ENCODE measurements at regions not wholly inside any gene's neighbourhood (a gene's known extent, or its start where the extent isn't known, plus 50 kb on each side); places are given as distances from the start of the nearest gene placed in this dataset.

- Histone ChIP-seq H3K9ac (ENCODE audit: low read length) (no peak overlapping the region), H3K9me3 (ENCODE audit: control extremely low read depth in 1 of 3, control insufficient read depth in 2 of 3, insufficient read depth in 1 of 3, low read length in 2 of 3) (no peaks in the 10 kb centered on the region), H3K4me3 (ENCODE audit: control extremely low read depth in 1 of 5, extremely low read depth in 1 of 5, insufficient read depth in 1 of 5, low read depth in 2 of 5, low read length in 4 of 5) (no peak overlapping the region), H4K20me1 (ENCODE audit: control insufficient read depth, insufficient read depth, low read length, poor library complexity, severe bottlenecking) (no peaks in the 10 kb centered on the region), H3K36me3 (replicated peaks in 1 of 2; ENCODE audit: control extremely low read depth in 1 of 2, control insufficient read depth in 1 of 2, extremely low read depth in 1 of 2, insufficient read depth in 2 of 2, low read length in 1 of 2) (no peaks in the 10 kb centered on the region), H3K4me1 (ENCODE audit: control insufficient read depth in 2 of 2, insufficient read depth in 2 of 2, low read length in 2 of 2) (no peaks in the 10 kb centered on the region), H2AFZ (ENCODE audit: insufficient read depth, low read depth, low read length, poor library complexity, severe bottlenecking) (no peak overlapping the region), H3K27ac (ENCODE audit: low read length in 2 of 2) (no peak overlapping the region), H3K27me3 (replicated peaks in 1 of 4; ENCODE audit: control extremely low read depth in 1 of 4, control insufficient read depth in 3 of 4, insufficient read depth in 4 of 4, low read length in 3 of 4) (peaks cover 0 to 3% (median 1%) of the 10 kb centered on the region in 4 experiments), H3K4me2 (replicated peaks; ENCODE audit: low read depth, low read length, poor library complexity, severe bottlenecking) (no peak overlapping the region), H3K79me2 (ENCODE audit: control insufficient read depth, insufficient read depth, low read length) (no peaks in the 10 kb centered on the region)
- no CpG with 5 or more reads among the region's 2 CpGs for WGBS (ENCODE audit: insufficient coverage)
- H3K27me3 Mint-ChIP-seq: peaks cover 36% of the 10 kb centered on the region
- no peak for TF ChIP-seq CTCF (IDR thresholded peaks at IDR 0.05)
- no peak for TF ChIP-seq EZH2 (IDR thresholded peaks at IDR 0.05; ENCODE audit: borderline replicate concordance, insufficient read depth, low read depth, low read length, poor library complexity, severe bottlenecking)
- ChIA-PET POLR2A (no interaction called here), CTCF (no interaction called here)
- H3K4me1 Mint-ChIP-seq: no peaks in the 10 kb centered on the region
- no peak overlapping the region for H3K27ac Mint-ChIP-seq
- ATAC-seq (ENCODE audit: low read depth): no peak
- no peaks in the 10 kb centered on the region for H3K9me3 Mint-ChIP-seq (ENCODE audit: insufficient read depth)
- no peak for DNase-seq
- intact Hi-C loops (cut with micrococcal nuclease): no loop called here
- H3K4me3 Mint-ChIP-seq: no peak overlapping the region
Measured at GRCh38 chr13:79030513-79030912, 371.6 kb upstream of the OBI1 start.

GRCh38 chr13:79018166-79018565 is 359.2 kb upstream of the OBI1 start:
- peaks cover 0 to 26% (median 16%) of the 10 kb centered on the region in 3 donors for H3K9me3 ChIP-seq (ENCODE audit: control extremely low read depth in 1 of 3, control insufficient read depth in 2 of 3, insufficient read depth in 1 of 3, low read length in 2 of 3)
- CTCF ChIA-PET: no interaction called here
- no peak for TF ChIP-seq CTCF (IDR thresholded peaks at IDR 0.05)
- no peak for TF ChIP-seq EZH2 (IDR thresholded peaks at IDR 0.05; ENCODE audit: borderline replicate concordance, insufficient read depth, low read depth, low read length, poor library complexity, severe bottlenecking)
- 0% methylated on average over 2 of the region's 2 CpGs for WGBS (ENCODE audit: insufficient coverage)
- POLR2A ChIA-PET: no interaction called here
- H3K27ac Mint-ChIP-seq: no peak overlapping the region
- H3K27me3 ChIP-seq (replicated peaks in 1 of 4; ENCODE audit: control extremely low read depth in 1 of 4, control insufficient read depth in 3 of 4, insufficient read depth in 4 of 4, low read length in 3 of 4): peaks cover 0 to 8% (median 0%) of the 10 kb centered on the region in 4 experiments
- H3K27me3 Mint-ChIP-seq: peaks cover 29% of the 10 kb centered on the region
- H3K36me3 ChIP-seq (replicated peaks in 1 of 2; ENCODE audit: control extremely low read depth in 1 of 2, control insufficient read depth in 1 of 2, extremely low read depth in 1 of 2, insufficient read depth in 2 of 2, low read length in 1 of 2): no peaks in the 10 kb centered on the region
- H3K4me3 Mint-ChIP-seq: no peak overlapping the region
- no peaks in the 10 kb centered on the region for H3K4me1 ChIP-seq (ENCODE audit: control insufficient read depth in 2 of 2, insufficient read depth in 2 of 2, low read length in 2 of 2)
- no peak overlapping the region for H3K27ac ChIP-seq (ENCODE audit: low read length in 2 of 2)
- no peak for DNase-seq
- H2AFZ ChIP-seq (ENCODE audit: insufficient read depth, low read depth, low read length, poor library complexity, severe bottlenecking): no peak overlapping the region
- no peak overlapping the region for H3K4me3 ChIP-seq (ENCODE audit: control extremely low read depth in 1 of 5, extremely low read depth in 1 of 5, insufficient read depth in 1 of 5, low read depth in 2 of 5, low read length in 4 of 5)
- H3K79me2 ChIP-seq (ENCODE audit: control insufficient read depth, insufficient read depth, low read length): no peaks in the 10 kb centered on the region
- H3K9ac ChIP-seq (ENCODE audit: low read length): no peak overlapping the region
- H3K4me1 Mint-ChIP-seq: no peaks in the 10 kb centered on the region
- H3K4me2 ChIP-seq (replicated peaks; ENCODE audit: low read depth, low read length, poor library complexity, severe bottlenecking): no peak overlapping the region
- ATAC-seq (ENCODE audit: low read depth): no peak
- H3K9me3 Mint-ChIP-seq (ENCODE audit: insufficient read depth): peaks cover 16% of the 10 kb centered on the region
- H4K20me1 ChIP-seq (ENCODE audit: control insufficient read depth, insufficient read depth, low read length, poor library complexity, severe bottlenecking): no peaks in the 10 kb centered on the region
- intact Hi-C loops (cut with micrococcal nuclease): no loop called here
